AG04450 (cell line): ENCODE measurements at regions not wholly inside any gene's neighbourhood (a gene's known extent, or its start where the extent isn't known, plus 50 kb on each side); places are given as distances from the start of the nearest gene placed in this dataset.

ENCODE experiments used
- CTCF ChIA-PET: fragments of 300-600, 350-600 bp; formaldehyde crosslinking; extraction: SDS; loops from one replicate; lab custom pipeline; 2022; ENCODE audit warnings: antibody characterized with exemption, inconsistent platforms; lab: Charles Lee
- POLR2A ChIA-PET: fragments of 350-600 bp; formaldehyde crosslinking; extraction: SDS; loops from one replicate; lab custom pipeline; 2021; ENCODE audit warnings: antibody characterized with exemption, inconsistent platforms; lab: Yijun Ruan, JAX
- DNase-seq: peaks from one replicate; pipeline ENCODE4 v3.0.0-alpha.2; 2011; ENCODE audit warnings: low read depth, low spot score
- H3K27ac ChIP-seq: one replicate; pipeline ENCODE4 v1.5.1; 2012; ENCODE audit warnings: low read depth, low read length, control low read depth
- H3K27me3 ChIP-seq: one replicate; pipeline ENCODE4 v1.6.0; 2012; ENCODE audit warnings: low read length; ENCODE audit not compliant: control insufficient read depth, insufficient read depth
- H3K4me3 ChIP-seq: 2 replicates; pipeline ENCODE4 v1.5.1; 2011; ENCODE audit warnings: mild to moderate bottlenecking, low read depth, low read length, control low read depth
- H3K9me3 ChIP-seq: 2 replicates; pipeline ENCODE4 v1.5.1; 2012; ENCODE audit warnings: low read length; ENCODE audit not compliant: control insufficient read depth, insufficient read depth
- CTCF ChIP-seq: IDR thresholded peaks from 2 replicates; pipeline ENCODE4 v1.5.1; 2011; ENCODE audit warnings: low read depth, low read length, control low read depth, inconsistent platforms

- POLR2A ChIA-PET, result no interaction called here
- H3K4me3 ChIP-seq, result no peak overlapping the region
- no peak for TF ChIP-seq CTCF
- no peak for DNase-seq
- no peaks in the 10 kb centered on the region for H3K27me3 ChIP-seq
- CTCF ChIA-PET, result interaction anchor here (0.6 to 3.3 kb wide), 32 partner anchors 9 to 1109 kb away, joined by 3 to 62 read pairs (median 6); partner anchors contain the start of gene MAFB
- no peaks in the 10 kb centered on the region for H3K9me3 ChIP-seq
- no peak overlapping the region for H3K27ac ChIP-seq
Measured at GRCh38 chr20:40961686-40962640, 66.7 kb upstream of the TOP1 start.

GRCh38 chr20:40962733-40963504 lies 65.7 kb upstream of the TOP1 start:
- DNase-seq, result no peak
- Histone ChIP-seq H3K4me3 (no peak overlapping the region), H3K9me3 (no peaks in the 10 kb centered on the region), H3K27me3 (no peaks in the 10 kb centered on the region), H3K27ac (no peak overlapping the region)
- ChIA-PET POLR2A (no interaction called here), CTCF (interaction anchor here (0.6 to 3.3 kb wide), 61 partner anchors 10 to 1913 kb away, joined by 3 to 62 read pairs (median 5); partner anchors contain the start of genes LPIN3 and MAFB)
- TF ChIP-seq CTCF, result peak; percentile 85

- ChIA-PET POLR2A (no interaction called here), CTCF (interaction anchor here (0.6 to 3.3 kb wide), 58 partner anchors 9 to 1913 kb away, joined by 3 to 62 read pairs (median 5); partner anchors contain the start of genes LPIN3 and MAFB)
- H3K4me3 ChIP-seq, result no peak overlapping the region
- DNase-seq, result no peak
- H3K9me3 ChIP-seq, result no peaks in the 10 kb centered on the region
- no peak for TF ChIP-seq CTCF
- H3K27ac ChIP-seq, result no peak overlapping the region
- no peaks in the 10 kb centered on the region for H3K27me3 ChIP-seq
Measured at GRCh38 chr20:40963505-40963845, 65.1 kb upstream of the TOP1 start.

GRCh38 chr20:40965671-40966070 lies 63.0 kb upstream of the TOP1 start:
- H3K4me3 ChIP-seq, result no peak overlapping the region
- no peak for TF ChIP-seq CTCF
- H3K27me3 ChIP-seq, result no peaks in the 10 kb centered on the region
- ChIA-PET POLR2A (no interaction called here), CTCF (interaction anchor here (0.9 to 2.3 kb wide), 8 partner anchors 9 to 445 kb away, joined by 3 to 8 read pairs (median 4); no protein-coding TSS in a partner anchor)
- no peaks in the 10 kb centered on the region for H3K9me3 ChIP-seq
- H3K27ac ChIP-seq, result no peak overlapping the region
- DNase-seq, result no peak
